ENCODE measurements at regions not wholly inside any gene's neighbourhood (a gene's known extent, or its start where the extent isn't known, plus 50 kb on each side); places are given as distances from the start of the nearest gene placed in this dataset.

GRCh38 chr18:56003720-56004088 lies 415.7 kb upstream of the TCF4 start:
- Histone ChIP-seq H3K27me3 (ENCODE audit: control insufficient read depth, insufficient read depth, low read length) (no peaks in the 10 kb centered on the region), H3K27ac (ENCODE audit: low read length) (no peak overlapping the region), H3K36me3 (ENCODE audit: control insufficient read depth, insufficient read depth, low read length) (no peaks in the 10 kb centered on the region), H3K4me1 (ENCODE audit: control insufficient read depth, insufficient read depth, low read length) (no peaks in the 10 kb centered on the region), H3K9me3 (ENCODE audit: control insufficient read depth, insufficient read depth, low read depth, low read length) (no peaks in the 10 kb centered on the region), H3K4me3 (ENCODE audit: low read depth in 2 of 2, low read length in 2 of 2) (no peak overlapping the region)
- intact Hi-C loops (cut with micrococcal nuclease; ENCODE audit: unreplicated experiment) (no loop called here), in situ Hi-C loops (cut with HindIII; ENCODE audit: low pct_unique_long_range_greater_than_20kb, low sequenced_read_pairs) (no loop called here)
- ATAC-seq = no peak
- TF ChIP-seq TCF7L2 (IDR thresholded peaks at IDR 0.05; ENCODE audit: low read depth, low read length) (no peak), POLR2AphosphoS5 (IDR thresholded peaks at IDR 0.05; ENCODE audit: low read depth, low read length) (no peak), SIN3A (IDR thresholded peaks at IDR 0.05; ENCODE audit: borderline replicate concordance, insufficient read depth, low read depth, low read length) (no peak)
- TF ChIP-seq, protein P1, sequence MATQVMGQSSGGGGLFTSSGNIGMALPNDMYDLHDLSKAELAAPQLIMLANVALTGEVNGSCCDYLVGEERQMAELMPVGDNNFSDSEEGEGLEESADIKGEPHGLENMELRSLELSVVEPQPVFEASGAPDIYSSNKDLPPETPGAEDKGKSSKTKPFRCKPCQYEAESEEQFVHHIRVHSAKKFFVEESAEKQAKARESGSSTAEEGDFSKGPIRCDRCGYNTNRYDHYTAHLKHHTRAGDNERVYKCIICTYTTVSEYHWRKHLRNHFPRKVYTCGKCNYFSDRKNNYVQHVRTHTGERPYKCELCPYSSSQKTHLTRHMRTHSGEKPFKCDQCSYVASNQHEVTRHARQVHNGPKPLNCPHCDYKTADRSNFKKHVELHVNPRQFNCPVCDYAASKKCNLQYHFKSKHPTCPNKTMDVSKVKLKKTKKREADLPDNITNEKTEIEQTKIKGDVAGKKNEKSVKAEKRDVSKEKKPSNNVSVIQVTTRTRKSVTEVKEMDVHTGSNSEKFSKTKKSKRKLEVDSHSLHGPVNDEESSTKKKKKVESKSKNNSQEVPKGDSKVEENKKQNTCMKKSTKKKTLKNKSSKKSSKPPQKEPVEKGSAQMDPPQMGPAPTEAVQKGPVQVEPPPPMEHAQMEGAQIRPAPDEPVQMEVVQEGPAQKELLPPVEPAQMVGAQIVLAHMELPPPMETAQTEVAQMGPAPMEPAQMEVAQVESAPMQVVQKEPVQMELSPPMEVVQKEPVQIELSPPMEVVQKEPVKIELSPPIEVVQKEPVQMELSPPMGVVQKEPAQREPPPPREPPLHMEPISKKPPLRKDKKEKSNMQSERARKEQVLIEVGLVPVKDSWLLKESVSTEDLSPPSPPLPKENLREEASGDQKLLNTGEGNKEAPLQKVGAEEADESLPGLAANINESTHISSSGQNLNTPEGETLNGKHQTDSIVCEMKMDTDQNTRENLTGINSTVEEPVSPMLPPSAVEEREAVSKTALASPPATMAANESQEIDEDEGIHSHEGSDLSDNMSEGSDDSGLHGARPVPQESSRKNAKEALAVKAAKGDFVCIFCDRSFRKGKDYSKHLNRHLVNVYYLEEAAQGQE (IDR thresholded peaks at IDR 0.05; ENCODE audit: insufficient read depth in 1 of 2, low read depth in 2 of 2, low read length in 1 of 2) = no peak
- TF ChIP-seq, protein P2, sequence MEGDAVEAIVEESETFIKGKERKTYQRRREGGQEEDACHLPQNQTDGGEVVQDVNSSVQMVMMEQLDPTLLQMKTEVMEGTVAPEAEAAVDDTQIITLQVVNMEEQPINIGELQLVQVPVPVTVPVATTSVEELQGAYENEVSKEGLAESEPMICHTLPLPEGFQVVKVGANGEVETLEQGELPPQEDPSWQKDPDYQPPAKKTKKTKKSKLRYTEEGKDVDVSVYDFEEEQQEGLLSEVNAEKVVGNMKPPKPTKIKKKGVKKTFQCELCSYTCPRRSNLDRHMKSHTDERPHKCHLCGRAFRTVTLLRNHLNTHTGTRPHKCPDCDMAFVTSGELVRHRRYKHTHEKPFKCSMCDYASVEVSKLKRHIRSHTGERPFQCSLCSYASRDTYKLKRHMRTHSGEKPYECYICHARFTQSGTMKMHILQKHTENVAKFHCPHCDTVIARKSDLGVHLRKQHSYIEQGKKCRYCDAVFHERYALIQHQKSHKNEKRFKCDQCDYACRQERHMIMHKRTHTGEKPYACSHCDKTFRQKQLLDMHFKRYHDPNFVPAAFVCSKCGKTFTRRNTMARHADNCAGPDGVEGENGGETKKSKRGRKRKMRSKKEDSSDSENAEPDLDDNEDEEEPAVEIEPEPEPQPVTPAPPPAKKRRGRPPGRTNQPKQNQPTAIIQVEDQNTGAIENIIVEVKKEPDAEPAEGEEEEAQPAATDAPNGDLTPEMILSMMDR (IDR thresholded peaks at IDR 0.05) = no peak
- no peak for DNase-seq (ENCODE audit: low read depth, low spot score)
- CTCF ChIA-PET = no interaction called here
- POLR2A ChIA-PET = no interaction called here
- no TSS peak for BruUV-seq (replicated peaks)

DNA sequence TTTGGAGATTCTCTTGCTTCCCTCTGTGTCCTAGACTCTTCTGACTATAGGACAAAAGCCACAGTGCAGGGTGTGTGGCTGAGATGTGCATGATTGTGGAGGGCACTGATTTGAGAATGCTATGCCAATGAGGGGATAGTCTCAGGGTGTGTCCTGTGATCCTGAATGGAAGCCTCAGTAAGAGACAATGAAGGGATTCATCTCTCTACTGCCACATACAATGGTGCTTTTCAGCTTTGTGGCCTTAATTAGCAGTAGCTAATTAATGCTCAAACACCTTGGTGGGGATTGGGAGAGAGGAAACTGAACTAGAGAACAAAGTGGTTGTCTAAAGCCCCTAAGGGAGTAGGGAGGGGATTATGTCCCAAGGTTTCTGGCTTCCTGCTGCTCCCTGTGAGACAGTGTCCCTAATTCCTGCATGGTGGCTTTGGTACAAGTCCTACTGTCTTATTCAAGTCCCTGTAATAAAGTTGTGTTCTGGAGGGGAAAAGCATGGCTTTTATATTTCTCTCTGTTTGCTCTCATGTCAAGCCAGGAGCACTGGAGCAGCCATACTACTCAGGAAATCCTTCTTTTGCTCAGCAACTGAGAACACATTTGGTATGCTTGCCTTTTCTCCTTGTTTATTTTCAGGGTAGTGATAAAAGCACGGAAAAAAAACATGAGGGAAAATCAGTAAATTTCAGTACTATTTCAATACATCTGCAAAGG lies 415.2 kb upstream of the TCF4 start:
- ATAC-seq (no peak), DNase-seq (ENCODE audit: low read depth, low spot score) (no peak)
- no TSS peak for BruUV-seq (replicated peaks)
- Histone ChIP-seq H3K4me1 (ENCODE audit: control insufficient read depth, insufficient read depth, low read length) (no peaks in the 10 kb centered on the region), H3K36me3 (ENCODE audit: control insufficient read depth, insufficient read depth, low read length) (no peaks in the 10 kb centered on the region), H3K27ac (ENCODE audit: low read length) (no peak overlapping the region), H3K4me3 (ENCODE audit: low read depth in 2 of 2, low read length in 2 of 2) (no peak overlapping the region), H3K9me3 (ENCODE audit: control insufficient read depth, insufficient read depth, low read depth, low read length) (no peaks in the 10 kb centered on the region), H3K27me3 (ENCODE audit: control insufficient read depth, insufficient read depth, low read length) (no peaks in the 10 kb centered on the region)
- POLR2A ChIA-PET = no interaction called here
- no peak for TF ChIP-seq SIN3A (IDR thresholded peaks at IDR 0.05; ENCODE audit: borderline replicate concordance, insufficient read depth, low read depth, low read length)
- TF ChIP-seq, protein P1 (IDR thresholded peaks at IDR 0.05; ENCODE audit: insufficient read depth in 1 of 2, low read depth in 2 of 2, low read length in 1 of 2) = no peak
- TF ChIP-seq, protein P2 (IDR thresholded peaks at IDR 0.05) = no peak
- TF ChIP-seq POLR2AphosphoS5 (IDR thresholded peaks at IDR 0.05; ENCODE audit: low read depth, low read length) = no peak
- no peak for TF ChIP-seq TCF7L2 (IDR thresholded peaks at IDR 0.05; ENCODE audit: low read depth, low read length)
- CTCF ChIA-PET = no interaction called here
- in situ Hi-C loops (cut with HindIII; ENCODE audit: low pct_unique_long_range_greater_than_20kb, low sequenced_read_pairs) (no loop called here), intact Hi-C loops (cut with micrococcal nuclease; ENCODE audit: unreplicated experiment) (no loop called here)

All from Panc1 (cell line).